Body of pancreas (tissue), 4 donors: ENCODE measurements at regions not wholly inside any gene's neighbourhood (a gene's known extent, or its start where the extent isn't known, plus 50 kb on each side); places are given as distances from the start of the nearest gene placed in this dataset.

Source experiments
- ATAC-seq: fragments of 150-250 bp; one replicate; pipeline ENCODE4 v1.9.1; 2016
- DNase-seq, 4 donors: peaks; one replicate each; pipeline ENCODE4 v3.0.0-alpha.2; 2019
- H3K27ac ChIP-seq, 4 donors: fragments of 200-600 bp; sonication (generic); 1 replicate in 3 of 4; 2 replicates in 1 of 4; pipeline versions ENCODE4 v1.5.1 to v1.6.1; 2016 to 2019; ENCODE audit warnings: mild to moderate bottlenecking in 1 of 4, mixed read lengths in 1 of 4, moderate library complexity in 1 of 4
- H3K27me3 ChIP-seq, 2 donors: fragments of 200-600 bp; sonication (generic); one replicate each; pipeline ENCODE4 v1.6.0; 2016; ENCODE audit warnings: mild to moderate bottlenecking in 1 of 2
- H3K36me3 ChIP-seq, 2 donors: fragments of 200-600 bp; sonication (generic); replicated peaks in 1 of 2; 2 replicates each; pipeline ENCODE4 v1.5.1; 2016; ENCODE audit warnings: low read depth in 2 of 2; ENCODE audit not compliant: insufficient read depth in 1 of 2
- H3K4me1 ChIP-seq: fragments of 200-600 bp; sonication (generic); one replicate; pipeline ENCODE4 v1.6.0; 2016
- H3K4me3 ChIP-seq, 2 donors: fragments of 200-600 bp; sonication (generic); 1 replicate in 1 of 2; 2 replicates in 1 of 2; pipeline ENCODE4 v1.5.1; 2016 to 2019
- H3K9me3 ChIP-seq, 3 donors: fragments of 200-600 bp; sonication (generic); 1 replicate in 2 of 3; 2 replicates in 1 of 3; pipeline ENCODE4 v1.5.1; 2016
- POLR2A ChIP-seq, 3 donors: fragments of 450-650 bp; IDR thresholded peaks; one replicate each; pipeline ENCODE4 v1.6.1; 2016; ENCODE audit warnings: antibody characterized with exemption in 3 of 3, mild to moderate bottlenecking in 2 of 3
- WGBS, 2 donors: methylation state at CpG; one replicate each; pipeline ENCODE4 v1.1.5; 2017; 5-methylcytosine and 5-hydroxymethylcytosine counted together
- intact Hi-C: fragments of 100-400 bp; cut with DNase I; formaldehyde crosslinking; loops from one replicate; pipeline ENCODE4 v1.15.1; 2023
- TF ChIP-seq, protein P1 (sequence below), 7 experiments: fragments of 450-650 bp in 4 of 7; fragments of 200-600 bp in 3 of 7; sonication (generic) in 3 of 7; IDR thresholded peaks; one replicate each; pipeline ENCODE4 v1.5.1; 2016 to 2019; ENCODE audit warnings: antibody characterized with exemption in 7 of 7

DNA sequence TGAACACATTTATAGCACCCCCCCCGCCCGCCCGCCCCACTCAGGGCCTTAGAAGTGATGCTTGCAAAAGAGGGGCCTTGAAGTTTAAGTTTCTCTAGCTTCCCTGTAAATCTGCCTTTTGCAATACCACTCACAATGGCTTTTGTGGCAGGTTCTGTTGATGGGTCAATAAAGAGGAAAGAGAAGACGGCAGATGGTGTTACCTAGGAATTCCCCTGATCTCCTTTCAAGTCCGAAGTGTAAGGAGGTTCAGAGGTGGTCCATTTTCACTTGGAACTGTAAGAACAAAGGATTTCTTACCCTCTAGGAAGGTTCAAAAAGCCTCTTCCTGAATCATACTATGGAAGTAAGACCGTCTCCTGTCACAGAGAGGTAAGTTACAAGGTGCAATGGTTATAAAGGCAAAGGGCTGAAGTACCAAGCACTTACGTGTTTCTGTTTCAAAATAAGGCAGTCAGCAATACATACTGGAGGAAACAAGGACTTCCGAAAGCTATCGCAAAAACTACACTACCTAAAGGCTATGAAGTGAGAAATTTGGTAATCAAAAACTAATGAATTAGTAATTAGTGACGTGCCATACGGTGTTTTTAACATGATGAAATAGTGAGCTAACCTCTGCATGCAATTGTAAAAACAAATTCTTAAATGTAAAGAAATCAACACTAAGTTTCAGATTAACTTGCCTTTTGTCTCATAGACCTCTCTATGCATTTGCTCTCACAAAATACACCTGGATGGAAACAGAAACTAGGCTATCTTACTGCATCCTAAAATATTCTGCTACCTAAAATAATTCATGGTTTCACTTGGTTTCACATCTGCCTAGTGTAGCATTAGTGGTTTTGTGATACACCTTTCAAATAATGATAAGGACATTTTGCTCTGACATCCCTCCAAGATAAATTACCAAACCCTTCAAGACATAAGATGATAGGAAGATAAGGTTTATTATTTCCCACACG, 589.4 kb upstream of the FAM174A start:
- Histone ChIP-seq H3K9me3 (no peaks in the 10 kb centered on the region), H3K27ac (no peak overlapping the region), H3K4me3 (no peak overlapping the region), H3K27me3 (no peaks in the 10 kb centered on the region), H3K36me3 (no peaks in the 10 kb centered on the region), H3K4me1 (no peaks in the 10 kb centered on the region)
- TF ChIP-seq, protein P1, sequence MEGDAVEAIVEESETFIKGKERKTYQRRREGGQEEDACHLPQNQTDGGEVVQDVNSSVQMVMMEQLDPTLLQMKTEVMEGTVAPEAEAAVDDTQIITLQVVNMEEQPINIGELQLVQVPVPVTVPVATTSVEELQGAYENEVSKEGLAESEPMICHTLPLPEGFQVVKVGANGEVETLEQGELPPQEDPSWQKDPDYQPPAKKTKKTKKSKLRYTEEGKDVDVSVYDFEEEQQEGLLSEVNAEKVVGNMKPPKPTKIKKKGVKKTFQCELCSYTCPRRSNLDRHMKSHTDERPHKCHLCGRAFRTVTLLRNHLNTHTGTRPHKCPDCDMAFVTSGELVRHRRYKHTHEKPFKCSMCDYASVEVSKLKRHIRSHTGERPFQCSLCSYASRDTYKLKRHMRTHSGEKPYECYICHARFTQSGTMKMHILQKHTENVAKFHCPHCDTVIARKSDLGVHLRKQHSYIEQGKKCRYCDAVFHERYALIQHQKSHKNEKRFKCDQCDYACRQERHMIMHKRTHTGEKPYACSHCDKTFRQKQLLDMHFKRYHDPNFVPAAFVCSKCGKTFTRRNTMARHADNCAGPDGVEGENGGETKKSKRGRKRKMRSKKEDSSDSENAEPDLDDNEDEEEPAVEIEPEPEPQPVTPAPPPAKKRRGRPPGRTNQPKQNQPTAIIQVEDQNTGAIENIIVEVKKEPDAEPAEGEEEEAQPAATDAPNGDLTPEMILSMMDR (IDR thresholded peaks at IDR 0.05), result no peak
- TF ChIP-seq POLR2A (IDR thresholded peaks at IDR 0.05), result no peak
- intact Hi-C loops, result no loop called here
- no peak for ATAC-seq
- 64 to 66% methylated on average over 12 of the region's 12 CpGs for WGBS, 2 donors
- no peak for DNase-seq

DNA sequence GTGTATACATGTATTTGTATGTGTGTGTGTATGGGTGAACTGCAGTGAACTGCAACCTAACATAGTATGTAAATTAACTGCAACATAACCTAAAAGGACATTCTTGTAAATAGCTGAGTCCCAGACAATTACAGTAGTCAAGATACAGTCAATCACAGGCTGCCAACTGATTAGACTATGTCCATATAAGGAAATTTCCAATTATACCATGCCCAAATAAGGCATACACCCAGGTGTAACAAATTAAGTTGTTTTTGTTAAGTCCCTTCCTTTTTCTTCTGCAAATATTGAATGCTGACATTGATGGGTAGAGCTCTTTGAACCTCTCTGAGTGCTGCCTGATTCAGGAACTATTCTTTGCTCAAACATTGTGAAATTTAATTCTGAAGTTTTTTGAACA, 594.6 kb upstream of the FAM174A start:
- Histone ChIP-seq H3K27me3 (no peaks in the 10 kb centered on the region), H3K4me1 (no peaks in the 10 kb centered on the region), H3K4me3 (no peak overlapping the region), H3K27ac (no peak overlapping the region), H3K9me3 (no peaks in the 10 kb centered on the region), H3K36me3 (no peaks in the 10 kb centered on the region)
- intact Hi-C loops, result no loop called here
- ATAC-seq, result no peak
- DNase-seq, result no peak
- TF ChIP-seq, protein P1 (IDR thresholded peaks at IDR 0.05), result no peak
- no peak for TF ChIP-seq POLR2A (IDR thresholded peaks at IDR 0.05)

DNA sequence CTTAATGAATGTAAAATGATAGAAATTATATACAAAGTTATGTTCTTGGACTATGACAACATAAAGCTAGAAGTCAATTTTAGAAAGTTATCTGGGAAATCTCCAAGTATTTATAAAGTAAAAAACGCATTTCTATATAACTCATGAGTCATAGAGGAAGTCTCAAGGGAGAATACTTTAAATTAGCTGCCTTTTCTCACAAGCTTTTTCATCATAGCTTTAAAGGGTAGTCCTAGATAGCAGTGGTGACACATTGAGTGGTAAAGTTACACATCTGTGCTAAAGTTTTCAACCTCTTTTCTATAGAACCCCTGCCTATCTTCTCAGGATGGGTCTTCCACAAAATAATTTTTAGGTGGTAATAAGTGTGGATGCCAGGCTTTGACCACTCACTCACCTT, 598.3 kb upstream of the FAM174A start:
- no peak for TF ChIP-seq POLR2A (IDR thresholded peaks at IDR 0.05)
- TF ChIP-seq, protein P1 (IDR thresholded peaks at IDR 0.05), result no peak
- no peak for DNase-seq
- intact Hi-C loops, result no loop called here
- H3K4me1 ChIP-seq, result no peaks in the 10 kb centered on the region
- no peak overlapping the region for H3K27ac ChIP-seq
- no peaks in the 10 kb centered on the region for H3K9me3 ChIP-seq
- 25 to 42% methylated on average over 1 of the region's 1 CpG for WGBS, 2 donors
- no peaks in the 10 kb centered on the region for H3K27me3 ChIP-seq
- no peak overlapping the region for H3K4me3 ChIP-seq
- no peaks in the 10 kb centered on the region for H3K36me3 ChIP-seq
- ATAC-seq, result no peak

DNA sequence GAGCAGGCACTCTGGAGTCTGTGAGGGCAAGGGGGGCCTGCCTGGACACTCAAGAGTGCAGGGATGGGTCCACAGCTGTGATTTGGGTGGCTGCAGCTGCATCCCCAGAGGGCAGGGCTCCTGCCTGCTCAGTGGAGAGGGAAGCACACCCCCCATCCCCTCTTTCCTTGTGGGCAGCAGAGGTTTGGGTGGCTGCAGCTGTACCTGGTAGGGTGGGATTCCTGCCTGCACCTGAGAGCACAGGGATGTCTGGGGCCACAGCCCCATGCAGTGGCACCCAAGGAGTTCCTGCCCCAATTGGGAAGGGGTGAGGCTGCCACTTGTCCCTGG, 605.4 kb upstream of the FAM174A start:
- H3K9me3 ChIP-seq, result no peaks in the 10 kb centered on the region
- TF ChIP-seq POLR2A (IDR thresholded peaks at IDR 0.05), result no peak
- TF ChIP-seq, protein P1 (IDR thresholded peaks at IDR 0.05), result no peak
- no peaks in the 10 kb centered on the region for H3K27me3 ChIP-seq
- intact Hi-C loops, result no loop called here
- DNase-seq, result no peak
- ATAC-seq, result no peak
- no peaks in the 10 kb centered on the region for H3K4me1 ChIP-seq
- H3K4me3 ChIP-seq, result no peak overlapping the region
- H3K27ac ChIP-seq, result no peak overlapping the region
- no peaks in the 10 kb centered on the region for H3K36me3 ChIP-seq
